HUDEP-2 (cell line): ENCODE measurements at regions not wholly inside any gene's neighbourhood (a gene's known extent, or its start where the extent isn't known, plus 50 kb on each side); places are given as distances from the start of the nearest gene placed in this dataset.
"Not testable (repeated sequence)": the region's sequence is repeated elsewhere in the genome, so short reads cannot be mapped to it uniquely, and the experiment has no call there.

Experiments
- DNase-seq, 76 experiments: peaks; one replicate each; lab custom pipeline; 2025; ENCODE audit not compliant: unreplicated experiment in 76 of 76; lab: John Stamatoyannopoulos, UW

DNA sequence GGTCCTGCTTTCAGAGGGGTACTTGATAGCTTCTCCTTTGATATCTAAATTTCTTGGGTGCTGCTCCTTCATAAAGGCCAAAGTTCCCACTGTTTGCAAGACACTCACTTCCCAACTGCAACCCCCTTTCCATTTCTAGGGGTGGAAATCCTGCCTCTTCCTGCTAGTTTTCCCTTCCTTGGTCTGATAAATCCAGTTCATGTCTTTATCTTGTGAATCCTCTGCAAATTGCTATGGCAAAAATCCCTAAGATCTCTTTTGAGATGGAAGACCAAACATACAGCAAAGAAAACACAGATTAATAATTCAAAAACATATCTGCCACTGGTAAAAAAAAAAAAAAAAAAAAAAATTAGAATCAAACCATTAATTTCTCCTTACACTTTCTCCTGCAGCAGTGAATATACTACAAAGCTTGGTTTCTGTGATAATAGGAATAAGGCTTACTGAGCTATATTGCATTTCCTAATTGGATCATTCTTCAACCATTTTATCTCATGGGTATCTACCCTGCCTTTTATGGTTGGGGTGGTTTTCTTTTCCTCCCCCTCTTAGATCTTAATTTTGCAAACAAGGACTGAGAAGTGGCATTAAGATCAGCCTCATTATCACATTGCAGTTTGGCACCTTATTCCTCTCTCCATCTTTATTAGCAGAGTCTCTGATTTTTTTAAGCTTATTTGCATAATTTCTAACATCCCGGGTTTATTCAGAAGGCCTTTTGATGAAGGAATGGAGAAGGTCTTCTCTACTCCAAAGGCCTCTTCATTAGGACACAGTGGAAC is 439.1 kb downstream of the XYLT1 start:
- DNase-seq = no peak

DNA sequence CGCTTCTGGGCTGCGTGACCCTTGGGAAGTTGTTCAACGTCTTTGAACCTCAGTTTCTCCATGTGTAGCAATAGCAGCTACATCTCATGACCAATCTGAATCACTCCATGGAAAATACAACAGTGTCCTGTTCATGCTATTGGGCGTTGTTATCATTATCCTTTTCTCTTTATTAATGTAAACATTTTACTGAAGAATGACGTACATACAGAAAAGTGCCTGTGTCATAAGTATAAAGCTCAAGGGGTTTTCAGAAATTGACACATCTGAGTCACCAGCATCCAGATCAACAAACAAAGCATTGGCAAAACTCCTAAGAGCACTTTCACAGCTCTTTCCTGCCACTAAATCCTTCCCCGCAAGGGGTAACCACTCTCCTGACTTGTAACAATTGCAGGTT is 438.4 kb downstream of the XYLT1 start:
- no peak for DNase-seq

DNA sequence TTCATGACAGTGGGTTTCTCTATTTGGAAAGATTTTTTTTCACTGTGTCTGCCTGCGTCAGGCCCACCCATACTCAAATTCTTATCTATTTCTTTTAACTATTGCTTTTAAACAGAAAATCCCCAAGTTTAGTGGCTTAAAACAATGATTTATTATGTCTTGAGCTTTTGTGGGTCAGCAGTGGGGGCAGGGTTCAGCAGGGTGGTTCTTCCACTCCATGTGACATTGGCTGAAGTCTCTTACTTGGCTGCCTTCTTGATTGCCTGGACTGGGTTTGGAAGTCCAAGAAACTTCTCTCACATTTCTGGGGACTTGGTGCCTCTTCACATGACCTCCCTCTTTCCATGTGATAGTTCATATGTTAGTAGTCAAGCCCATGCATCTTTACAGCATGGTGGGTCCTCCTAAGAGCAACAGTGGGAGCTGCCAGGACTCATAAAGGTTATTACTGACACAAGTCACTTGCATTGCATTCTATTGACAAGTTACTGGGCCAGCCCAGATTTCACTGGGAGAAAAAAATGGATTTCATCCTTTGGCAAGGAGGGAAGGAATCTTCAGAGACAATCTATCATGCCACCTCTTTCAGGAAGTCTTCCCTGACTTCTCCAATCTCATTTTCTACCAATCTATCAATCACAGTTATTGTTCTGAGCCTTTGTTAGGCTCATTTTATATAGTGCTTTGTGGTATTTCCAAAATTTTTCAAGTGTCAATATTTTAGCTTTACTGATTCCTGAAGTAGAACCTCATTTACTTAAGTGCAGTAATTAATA is 436.1 kb downstream of the XYLT1 start:
- DNase-seq = no peak

DNA sequence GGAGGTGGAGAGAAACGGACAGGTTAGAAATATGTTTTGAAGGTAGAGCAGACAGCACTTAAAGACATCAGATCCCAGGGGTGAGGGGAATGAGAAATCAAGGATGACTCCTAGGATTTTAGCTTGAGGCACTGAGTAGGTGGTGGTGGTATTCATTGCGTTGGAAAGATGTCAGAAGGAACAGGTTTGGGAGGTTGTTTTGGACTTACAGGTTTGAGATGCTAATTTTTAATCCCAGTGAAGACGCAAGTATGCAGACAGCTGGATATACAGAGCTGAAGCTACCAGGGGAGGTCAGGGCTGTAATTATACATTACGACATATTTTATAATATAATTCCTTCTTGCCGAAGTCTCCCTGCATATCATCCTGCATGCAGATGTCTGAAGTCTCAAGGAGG is 433.3 kb downstream of the XYLT1 start:
- DNase-seq = no peak

DNA sequence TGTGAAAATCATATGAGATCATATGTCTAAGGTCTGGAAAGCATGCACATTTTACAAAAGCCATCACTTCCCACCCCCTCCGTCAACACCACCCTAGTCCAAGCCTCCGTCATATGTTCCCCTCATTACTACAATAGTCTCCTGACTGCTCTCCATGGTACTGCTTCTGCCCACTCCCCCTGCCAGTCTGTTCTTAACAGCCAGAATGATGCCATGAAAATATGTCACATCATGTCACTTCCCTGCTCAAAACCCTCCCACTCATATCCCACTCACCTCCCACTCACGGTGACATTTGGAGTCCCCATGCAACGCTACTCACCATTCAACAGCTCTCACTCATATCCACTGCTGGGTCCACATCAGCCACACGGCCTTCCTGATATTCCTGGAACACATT is 432.3 kb downstream of the XYLT1 start:
- DNase-seq = no peak

DNA sequence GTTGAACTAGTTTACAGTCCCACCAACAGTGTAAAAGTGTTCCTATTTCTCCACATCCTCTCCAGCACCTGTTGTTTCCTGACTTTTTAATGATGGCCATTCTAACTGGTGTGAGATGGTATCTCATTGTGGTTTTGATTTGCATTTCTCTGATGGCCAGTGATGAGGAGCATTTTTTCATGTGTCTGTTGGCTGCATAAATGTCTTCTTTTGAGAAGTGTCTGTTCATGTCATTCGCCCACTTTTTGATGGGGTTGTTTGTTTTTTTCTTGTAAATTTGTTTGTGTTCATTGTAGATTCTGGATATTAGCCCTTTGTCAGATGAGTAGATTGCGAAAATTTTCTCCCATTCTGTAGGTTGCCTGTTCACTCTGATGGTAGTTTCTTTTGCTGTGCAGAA is 421.7 kb downstream of the XYLT1 start:
- not testable (repeated sequence) for DNase-seq

DNA sequence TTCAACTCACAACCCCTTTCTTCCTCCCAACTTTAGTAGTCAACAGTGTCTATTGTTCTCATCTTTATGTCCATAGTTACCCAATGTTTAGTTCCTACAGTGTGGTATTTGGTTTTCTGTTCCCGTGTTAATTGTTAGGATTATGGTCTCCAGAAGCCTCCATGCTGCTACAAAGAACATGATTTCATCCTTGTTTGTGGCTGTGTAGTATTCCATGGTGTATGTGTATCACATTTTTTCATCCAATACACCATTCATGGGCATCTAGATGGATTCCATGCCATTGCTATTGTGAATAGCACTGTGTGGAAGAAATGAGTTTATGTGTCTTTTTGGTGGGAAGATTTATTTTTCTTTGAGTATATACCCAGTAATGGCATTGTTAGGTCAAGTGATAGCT is 420.3 kb downstream of the XYLT1 start:
- no peak for DNase-seq
